22Rv1 (cell line): ENCODE measurements at regions not wholly inside any gene's neighbourhood (a gene's known extent, or its start where the extent isn't known, plus 50 kb on each side); places are given as distances from the start of the nearest gene placed in this dataset.
"Not testable (repeated sequence)": the region's sequence is repeated elsewhere in the genome, so short reads cannot be mapped to it uniquely, and the experiment has no call there.

Source experiments
- H3K27ac ChIP-seq: fragments of 450-650 bp; 2 replicates; pipeline ENCODE4 v1.5.1; 2017
- CTCF ChIP-seq: fragments of 450-650 bp; IDR thresholded peaks from 2 replicates; pipeline ENCODE4 v1.5.1; 2017; ENCODE audit warnings: mild to moderate bottlenecking
- ZFX ChIP-seq: fragments of 450-650 bp; IDR thresholded peaks from 2 replicates; pipeline ENCODE4 v1.6.1; 2017; ENCODE audit warnings: antibody characterized with exemption, borderline replicate concordance

- TF ChIP-seq CTCF (no peak), ZFX (no peak)
- H3K27ac ChIP-seq: no peak overlapping the region
Measured at GRCh38 chr13:61277586-61278276, 137.9 kb downstream of the PCDH20 start.

- TF ChIP-seq ZFX: no peak
- TF ChIP-seq CTCF: no peak
Measured at GRCh38 chr13:61277088-61277487, 138.6 kb downstream of the PCDH20 start.

GRCh38 chr13:61276401-61276800 lies 139.2 kb downstream of the PCDH20 start:
- H3K27ac ChIP-seq: no peak overlapping the region
- TF ChIP-seq CTCF (no peak), ZFX (no peak)

More at GRCh38 chr13:61277088-61277487, 138.6 kb downstream of the PCDH20 start:
- H3K27ac ChIP-seq: no peak overlapping the region

- H3K27ac ChIP-seq: no peak overlapping the region
- no peak for TF ChIP-seq CTCF
- TF ChIP-seq ZFX: no peak
Measured at GRCh38 chr13:61275736-61276135, 139.9 kb downstream of the PCDH20 start.

GRCh38 chr13:61275251-61275650 lies 140.4 kb downstream of the PCDH20 start:
- H3K27ac ChIP-seq: no peak overlapping the region
- TF ChIP-seq ZFX (no peak), CTCF (no peak)

- H3K27ac ChIP-seq: not testable (repeated sequence)
Measured at GRCh38 chr13:61266896-61267295, 148.8 kb downstream of the PCDH20 start.

- TF ChIP-seq ZFX (no peak), CTCF (no peak)
Measured at GRCh38 chr13:61261746-61262472, 153.7 kb downstream of the PCDH20 start.

More at GRCh38 chr13:61261746-61262472, 153.7 kb downstream of the PCDH20 start:
- no peak overlapping the region for H3K27ac ChIP-seq
